Activated CD8-positive, alpha-beta T cell treated with anti-CD3 and anti-CD28 coated beads, Interleukin-2, amount 10 ng/mL, durations not matched to agents 7 days and 5 days (primary cell): ENCODE measurements at regions not wholly inside any gene's neighbourhood (a gene's known extent, or its start where the extent isn't known, plus 50 kb on each side); places are given as distances from the start of the nearest gene placed in this dataset.

Experiments used
- ATAC-seq: fragments of 150-1000 bp; cut with Tn5 transposase; one replicate; pipeline ENCODE4 v1.10.0; 2021; ENCODE audit warnings: moderate library complexity
- CTCF ChIA-PET: fragments of 350-600 bp; sonication (Branson Sonifier 250); formaldehyde crosslinking; loops from one replicate; lab custom pipeline; 2021; ENCODE audit warnings: antibody characterized with exemption; lab: Charles Lee
- POLR2A ChIA-PET: fragments of 350-600 bp; sonication (Branson Sonifier 250); formaldehyde crosslinking; loops from one replicate; lab custom pipeline; 2021; ENCODE audit warnings: antibody characterized with exemption; lab: Charles Lee
- DNase-seq: peaks from one replicate; pipeline ENCODE4 v3.0.0-alpha.2; 2020
- H3K27ac Mint-ChIP-seq: one replicate; pipeline ENCODE4 v1.8.0; 2021; ENCODE audit warnings: mild to moderate bottlenecking, mixed read lengths
- H3K27me3 Mint-ChIP-seq: one replicate; pipeline ENCODE4 v1.8.0; 2021; ENCODE audit warnings: low read depth, mixed read lengths
- H3K36me3 Mint-ChIP-seq: one replicate; pipeline ENCODE4 v1.8.0; 2021; ENCODE audit warnings: low read depth, mixed read lengths
- H3K4me1 Mint-ChIP-seq: one replicate; pipeline ENCODE4 v1.8.0; 2021; ENCODE audit warnings: low read depth, mixed read lengths
- H3K4me3 Mint-ChIP-seq: one replicate; pipeline ENCODE4 v1.8.0; 2021; ENCODE audit warnings: mild to moderate bottlenecking, mixed read lengths
- H3K9me3 Mint-ChIP-seq: one replicate; pipeline ENCODE4 v1.8.0; 2022; ENCODE audit warnings: mixed read lengths; ENCODE audit not compliant: insufficient read depth

GRCh38 chr22:48442663-48443062 lies 1385.0 kb downstream of the BRD1 start:
- Mint-ChIP-seq H3K4me3 (no peak overlapping the region), H3K9me3 (no peaks in the 10 kb centered on the region), H3K4me1 (no peaks in the 10 kb centered on the region), H3K27me3 (no peaks in the 10 kb centered on the region), H3K27ac (no peak overlapping the region), H3K36me3 (no peaks in the 10 kb centered on the region)
- ChIA-PET POLR2A (no interaction called here), CTCF (no interaction called here)
- ATAC-seq (no peak), DNase-seq (no peak)

DNA sequence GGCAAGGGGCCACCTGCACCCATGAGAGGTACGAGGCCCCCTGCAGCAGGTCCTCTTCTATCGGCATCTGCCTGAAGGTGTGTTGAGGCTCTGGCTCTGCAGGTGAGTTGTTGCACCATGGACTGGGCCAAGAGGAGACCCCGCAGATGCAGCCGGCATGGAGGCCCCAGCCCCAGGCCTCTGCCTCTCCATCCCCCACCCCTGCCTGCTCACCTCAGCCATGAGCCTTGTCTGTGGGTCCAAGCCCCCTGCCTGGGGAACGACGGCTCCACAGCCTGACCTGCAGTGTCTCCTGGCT lies 1386.2 kb downstream of the BRD1 start:
- H3K27me3 Mint-ChIP-seq: no peaks in the 10 kb centered on the region
- no peaks in the 10 kb centered on the region for H3K36me3 Mint-ChIP-seq
- no peak overlapping the region for H3K4me3 Mint-ChIP-seq
- no peak for ATAC-seq
- H3K4me1 Mint-ChIP-seq: no peaks in the 10 kb centered on the region
- no peaks in the 10 kb centered on the region for H3K9me3 Mint-ChIP-seq
- ChIA-PET POLR2A (no interaction called here), CTCF (no interaction called here)
- DNase-seq: no peak
- H3K27ac Mint-ChIP-seq: no peak overlapping the region

DNA sequence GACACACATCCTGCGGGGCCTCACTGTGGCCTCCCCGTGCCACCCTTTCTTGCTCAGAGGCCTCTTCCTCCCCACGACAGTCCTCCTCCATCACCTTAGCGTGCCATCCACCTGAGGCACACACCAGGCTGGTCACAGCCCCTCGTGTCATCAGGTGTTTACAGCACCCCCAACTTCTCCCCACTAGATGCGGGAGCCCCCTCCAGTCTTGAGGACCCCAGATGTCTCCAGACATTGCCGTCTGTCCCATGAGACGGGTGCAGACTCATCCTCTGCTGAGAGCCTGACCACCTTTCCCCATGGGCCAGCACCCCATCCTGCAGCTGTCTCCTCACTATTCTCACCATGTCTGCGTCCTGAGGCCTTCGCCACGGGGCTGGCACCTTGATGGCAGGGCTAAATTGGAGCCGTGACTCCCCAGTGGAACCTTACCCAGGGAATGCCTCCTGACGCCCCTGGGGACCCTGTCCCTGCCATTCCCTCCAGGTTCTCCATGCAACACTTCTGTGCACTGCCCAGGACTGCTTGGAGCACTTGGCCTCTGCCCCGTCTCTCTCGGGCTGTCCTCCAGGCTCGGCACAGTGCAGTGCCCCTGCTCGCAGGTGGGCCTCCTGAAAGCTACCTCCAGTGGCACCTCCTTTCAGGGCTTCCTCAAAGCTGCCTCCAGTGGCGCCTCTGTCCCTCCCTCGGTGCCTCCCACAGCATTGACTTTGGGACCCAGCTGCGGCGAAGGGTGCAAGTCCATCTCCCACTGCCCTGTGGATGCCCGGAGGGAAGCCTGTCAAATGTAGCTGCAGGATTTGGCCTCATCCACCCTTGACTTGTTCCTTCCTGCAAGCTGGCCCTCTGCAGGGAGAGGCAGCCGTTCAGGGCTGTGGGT lies 1386.8 kb downstream of the BRD1 start:
- Mint-ChIP-seq H3K36me3 (no peaks in the 10 kb centered on the region), H3K4me1 (no peaks in the 10 kb centered on the region), H3K27ac (no peak overlapping the region), H3K4me3 (no peak overlapping the region), H3K9me3 (no peaks in the 10 kb centered on the region), H3K27me3 (no peaks in the 10 kb centered on the region)
- no peak for DNase-seq
- ATAC-seq: no peak
- ChIA-PET POLR2A (no interaction called here), CTCF (no interaction called here)

DNA sequence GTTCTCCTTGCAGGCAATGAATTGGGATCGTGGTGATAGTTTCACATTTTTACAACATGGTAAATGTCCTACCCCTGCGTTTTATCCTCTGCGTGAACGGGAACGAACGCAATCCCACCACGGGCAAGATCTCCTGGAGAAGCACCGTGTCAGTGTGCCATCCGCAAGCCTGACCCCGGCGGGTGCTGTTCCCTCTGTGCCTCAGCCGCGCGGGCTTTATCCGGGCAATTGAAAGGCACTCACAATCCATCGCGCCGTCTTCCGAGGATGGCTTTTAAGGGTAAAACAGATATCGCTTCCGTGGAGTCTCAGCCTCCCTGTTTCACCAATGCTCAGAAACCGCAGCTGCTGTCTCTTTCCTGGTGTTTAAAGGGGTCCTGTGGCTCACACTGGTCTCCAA lies 1387.5 kb downstream of the BRD1 start:
- ChIA-PET POLR2A (no interaction called here), CTCF (no interaction called here)
- H3K9me3 Mint-ChIP-seq: no peaks in the 10 kb centered on the region
- no peaks in the 10 kb centered on the region for H3K27me3 Mint-ChIP-seq
- DNase-seq (no peak), ATAC-seq (no peak)
- H3K27ac Mint-ChIP-seq: no peak overlapping the region
- no peak overlapping the region for H3K4me3 Mint-ChIP-seq
- no peaks in the 10 kb centered on the region for H3K4me1 Mint-ChIP-seq
- no peaks in the 10 kb centered on the region for H3K36me3 Mint-ChIP-seq

DNA sequence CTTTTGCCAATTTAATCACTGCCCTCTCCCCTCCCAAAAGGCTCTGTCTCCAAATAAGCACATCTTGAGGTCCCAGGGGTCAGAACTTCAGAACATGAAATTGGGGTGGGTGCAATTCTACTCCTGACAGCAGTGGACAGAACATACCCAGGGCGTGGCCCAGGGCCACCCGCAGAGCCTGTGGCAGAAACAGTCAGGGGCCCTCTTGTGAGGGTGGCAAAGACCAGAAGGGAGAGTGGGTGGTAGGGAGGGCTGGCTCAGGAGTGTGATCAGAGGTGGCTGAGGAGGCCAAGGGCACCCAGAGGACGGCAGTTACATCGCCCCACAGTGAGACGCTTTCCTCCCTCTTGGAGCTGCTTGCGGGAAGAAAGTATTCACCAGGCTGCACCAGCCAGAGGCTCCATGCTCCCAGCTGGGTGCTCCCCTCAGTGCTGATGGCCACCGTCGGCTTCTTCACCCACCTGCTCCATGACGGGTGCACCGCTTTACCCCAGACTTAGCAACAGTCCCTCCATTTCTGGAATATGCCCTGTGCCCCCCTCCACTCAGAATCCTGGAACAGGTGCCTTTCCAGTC lies 1388.0 kb downstream of the BRD1 start:
- ChIA-PET CTCF (no interaction called here), POLR2A (no interaction called here)
- Mint-ChIP-seq H3K27ac (no peak overlapping the region), H3K36me3 (no peaks in the 10 kb centered on the region), H3K4me1 (no peaks in the 10 kb centered on the region), H3K9me3 (no peaks in the 10 kb centered on the region), H3K4me3 (no peak overlapping the region), H3K27me3 (no peaks in the 10 kb centered on the region)
- DNase-seq (no peak), ATAC-seq (no peak)

- Mint-ChIP-seq H3K4me3 (no peak overlapping the region), H3K27ac (no peak overlapping the region), H3K4me1 (no peaks in the 10 kb centered on the region), H3K27me3 (no peaks in the 10 kb centered on the region), H3K36me3 (no peaks in the 10 kb centered on the region), H3K9me3 (no peaks in the 10 kb centered on the region)
- DNase-seq (no peak), ATAC-seq (no peak)
- CTCF ChIA-PET: no interaction called here
- POLR2A ChIA-PET: no interaction called here
Observed at GRCh38 chr22:48438800-48439559, 1388.7 kb downstream of the BRD1 start.

- DNase-seq: no peak
- Mint-ChIP-seq H3K4me3 (no peak overlapping the region), H3K9me3 (no peaks in the 10 kb centered on the region), H3K36me3 (no peaks in the 10 kb centered on the region), H3K27ac (no peak overlapping the region), H3K27me3 (no peaks in the 10 kb centered on the region), H3K4me1 (no peaks in the 10 kb centered on the region)
- ATAC-seq: no peak
- CTCF ChIA-PET: no interaction called here
- POLR2A ChIA-PET: no interaction called here
Observed at GRCh38 chr22:48438096-48438495, 1389.6 kb downstream of the BRD1 start.

DNA sequence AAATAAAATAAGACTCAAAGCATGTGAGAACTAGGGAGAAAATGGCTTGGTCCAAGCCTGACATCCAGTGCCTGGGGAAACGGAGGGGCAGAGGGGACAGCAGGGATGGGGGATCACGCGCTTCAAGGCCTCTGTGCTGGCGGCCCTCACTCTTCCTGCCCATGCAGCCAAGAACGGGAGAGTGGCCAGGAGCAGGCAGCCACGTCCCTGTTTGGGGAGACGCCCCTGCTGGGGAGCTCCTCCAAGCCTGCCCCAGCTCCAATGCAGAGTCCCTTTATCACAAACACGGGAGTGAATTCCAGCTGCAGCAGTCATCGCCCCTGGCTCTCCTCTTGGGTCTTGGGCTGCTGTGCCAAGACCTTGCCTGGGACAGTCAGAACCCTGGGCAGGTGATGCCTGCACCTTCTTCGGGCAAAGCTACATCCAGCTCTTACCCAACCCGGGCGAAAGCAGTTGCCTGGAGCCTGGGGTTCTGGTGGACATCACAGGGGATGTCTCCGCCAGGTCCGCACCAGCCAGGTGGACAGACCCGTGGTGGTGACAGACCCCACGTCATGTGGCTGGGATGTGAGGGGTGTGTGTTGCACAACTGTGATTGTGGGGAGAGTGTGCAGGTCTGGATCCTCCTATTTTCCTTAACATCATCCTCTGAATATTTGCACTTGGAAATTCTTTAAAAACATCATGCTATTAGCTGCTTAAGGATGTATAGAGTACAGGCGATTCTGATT lies 1391.3 kb downstream of the BRD1 start:
- ATAC-seq (no peak), DNase-seq (no peak)
- ChIA-PET CTCF (no interaction called here), POLR2A (no interaction called here)
- no peaks in the 10 kb centered on the region for H3K9me3 Mint-ChIP-seq
- no peak overlapping the region for H3K4me3 Mint-ChIP-seq
- H3K27ac Mint-ChIP-seq: no peak overlapping the region
- H3K4me1 Mint-ChIP-seq: no peaks in the 10 kb centered on the region
- no peaks in the 10 kb centered on the region for H3K27me3 Mint-ChIP-seq
- no peaks in the 10 kb centered on the region for H3K36me3 Mint-ChIP-seq

DNA sequence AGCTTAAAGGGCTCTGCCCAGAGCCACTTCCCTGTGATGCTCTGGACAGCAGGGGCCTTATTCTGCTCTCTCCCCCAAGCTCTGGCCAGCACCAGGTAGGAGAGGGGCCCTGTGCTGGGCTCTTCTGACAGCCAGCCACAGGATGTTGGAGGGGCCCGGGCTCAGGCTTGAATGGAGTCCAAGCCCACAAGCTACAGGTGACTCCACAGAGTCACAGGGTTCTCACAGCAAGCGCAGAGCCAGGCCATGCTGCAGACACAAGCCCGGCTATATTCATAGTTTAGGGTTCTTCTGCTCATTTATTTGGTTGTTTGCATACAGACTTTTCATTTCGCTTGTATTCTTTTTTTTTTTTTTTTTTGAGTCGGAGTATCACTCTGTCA lies 1392.8 kb downstream of the BRD1 start:
- ATAC-seq (no peak), DNase-seq (no peak)
- POLR2A ChIA-PET: no interaction called here
- Mint-ChIP-seq H3K36me3 (no peaks in the 10 kb centered on the region), H3K27ac (no peak overlapping the region), H3K27me3 (no peaks in the 10 kb centered on the region), H3K9me3 (no peaks in the 10 kb centered on the region), H3K4me1 (no peaks in the 10 kb centered on the region), H3K4me3 (no peak overlapping the region)
- CTCF ChIA-PET: no interaction called here

DNA sequence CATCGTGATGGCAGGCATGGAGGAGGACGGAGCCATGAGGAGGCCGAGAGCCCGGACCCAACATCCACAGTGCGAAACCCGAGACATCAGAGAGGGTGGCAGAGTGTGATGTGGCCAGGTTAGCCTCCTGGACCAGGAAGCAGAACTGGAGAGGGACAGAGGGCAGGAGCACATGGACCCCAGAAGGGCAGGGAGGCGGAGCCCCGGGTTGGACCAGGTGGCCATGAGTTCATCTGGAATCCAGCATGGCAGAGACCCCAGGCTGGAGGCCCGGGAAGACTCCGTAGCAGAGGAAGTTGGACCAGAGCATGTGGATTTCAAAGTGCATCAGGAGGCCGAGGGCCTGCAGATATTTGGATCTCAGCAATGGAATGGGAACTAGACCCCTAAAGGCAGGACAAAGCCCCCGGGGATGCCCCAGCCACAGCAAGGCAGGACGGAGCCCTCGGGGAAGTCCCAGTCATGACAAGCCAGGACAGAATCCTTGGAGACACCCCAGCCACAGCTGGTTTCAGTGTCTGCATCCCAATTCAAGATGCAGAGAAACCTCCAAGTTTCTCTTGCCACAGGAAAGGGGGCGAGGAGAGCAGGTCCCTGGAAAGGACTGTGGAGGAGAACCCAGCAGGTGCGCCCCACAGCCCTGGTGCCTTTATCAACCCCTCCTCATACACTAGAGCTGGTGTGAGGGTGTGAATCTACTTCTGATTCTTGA lies 1393.4 kb downstream of the BRD1 start:
- H3K9me3 Mint-ChIP-seq: no peaks in the 10 kb centered on the region
- no peaks in the 10 kb centered on the region for H3K4me1 Mint-ChIP-seq
- ATAC-seq: no peak
- no peak overlapping the region for H3K27ac Mint-ChIP-seq
- no peaks in the 10 kb centered on the region for H3K36me3 Mint-ChIP-seq
- CTCF ChIA-PET: no interaction called here
- H3K4me3 Mint-ChIP-seq: no peak overlapping the region
- no peak for DNase-seq
- POLR2A ChIA-PET: no interaction called here
- no peaks in the 10 kb centered on the region for H3K27me3 Mint-ChIP-seq

- Mint-ChIP-seq H3K9me3 (no peaks in the 10 kb centered on the region), H3K27ac (no peak overlapping the region), H3K36me3 (no peaks in the 10 kb centered on the region), H3K4me3 (no peak overlapping the region), H3K27me3 (no peaks in the 10 kb centered on the region), H3K4me1 (no peaks in the 10 kb centered on the region)
- DNase-seq (no peak), ATAC-seq (no peak)
- CTCF ChIA-PET: no interaction called here
- POLR2A ChIA-PET: no interaction called here
Observed at GRCh38 chr22:48433647-48434046, 1394.0 kb downstream of the BRD1 start.
